GM21825 (cell line): ENCODE measurements at regions not wholly inside any gene's neighbourhood (a gene's known extent, or its start where the extent isn't known, plus 50 kb on each side); places are given as distances from the start of the nearest gene placed in this dataset.

Experiments used
- ATAC-seq: cut with Tn5 transposase; IDR thresholded peaks from one replicate; pipeline ENCODE4 v1.9.1; 2021; ENCODE audit warnings: mild to moderate bottlenecking, moderate library complexity; ENCODE audit not compliant: unreplicated experiment

DNA sequence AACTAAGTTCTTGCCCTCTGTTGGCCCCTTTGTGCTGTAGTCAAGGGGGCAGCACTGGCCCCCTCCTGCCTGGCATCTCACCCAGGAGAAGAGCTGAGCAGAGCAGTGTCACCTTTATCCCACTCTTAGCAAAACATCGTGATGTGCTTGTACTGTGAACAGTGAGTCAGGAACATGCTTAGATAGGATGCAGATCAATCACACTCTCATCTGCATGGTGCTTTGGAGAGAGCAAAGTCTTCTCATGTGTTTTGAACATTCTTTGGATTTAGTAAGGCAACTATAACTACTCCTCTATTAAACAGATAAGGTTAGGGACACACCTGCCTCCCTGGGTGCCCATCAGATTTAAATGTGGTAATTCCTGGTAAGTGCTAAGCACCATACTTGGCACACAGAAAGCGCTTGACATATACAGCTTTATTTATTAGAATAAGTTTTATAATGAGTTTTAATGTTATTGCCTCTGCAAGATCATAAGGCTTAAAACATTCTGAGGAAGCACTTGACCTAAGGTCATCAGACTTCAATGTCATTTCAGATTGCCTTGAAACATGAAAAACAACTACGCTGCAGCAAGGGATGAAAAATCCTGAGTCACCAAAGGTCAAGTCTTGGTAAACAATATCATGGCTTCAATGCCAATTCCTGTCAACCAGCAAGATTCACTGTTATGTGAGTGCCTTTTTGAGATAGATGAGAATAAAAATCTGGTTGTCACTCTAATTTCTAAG is 82.4 kb upstream of the IRS2 start:
- no peak for ATAC-seq

DNA sequence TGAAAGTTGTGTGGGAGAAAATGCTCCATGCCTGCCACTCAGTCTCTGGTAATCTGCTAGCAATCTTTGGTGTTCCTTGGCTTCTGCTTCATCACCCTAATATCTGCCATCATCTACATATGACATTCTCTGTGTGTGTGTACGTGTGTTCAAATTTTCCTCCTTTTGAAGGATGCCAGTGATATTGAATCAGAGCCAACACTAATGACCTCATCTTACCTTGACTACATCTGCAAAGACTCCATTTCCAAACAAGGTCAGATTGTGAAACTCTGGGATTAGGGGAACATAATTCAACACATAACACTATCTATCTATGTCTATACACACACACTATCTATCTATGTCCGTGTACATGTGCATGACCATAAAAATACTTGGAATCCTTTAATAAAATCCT is 81.4 kb upstream of the IRS2 start:
- no peak for ATAC-seq

DNA sequence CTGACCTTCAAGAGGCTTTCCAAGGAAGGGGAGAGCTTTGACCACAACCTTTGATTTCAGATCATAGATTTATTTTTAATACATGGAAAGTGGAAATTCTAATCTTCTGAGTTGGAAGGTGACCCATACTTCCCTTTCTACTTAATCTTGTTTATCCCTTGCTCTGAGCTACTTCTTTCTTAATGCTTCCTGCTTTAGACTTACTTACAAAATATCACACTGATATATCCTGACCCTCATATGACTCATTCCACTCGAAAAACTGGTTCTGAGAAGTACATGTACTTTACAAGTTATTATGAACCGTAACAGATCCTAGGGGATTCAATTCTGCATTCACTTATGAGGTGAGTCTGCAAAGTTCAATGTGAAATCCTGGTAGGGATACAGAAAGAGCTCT is 76.2 kb upstream of the IRS2 start:
- no peak for ATAC-seq

DNA sequence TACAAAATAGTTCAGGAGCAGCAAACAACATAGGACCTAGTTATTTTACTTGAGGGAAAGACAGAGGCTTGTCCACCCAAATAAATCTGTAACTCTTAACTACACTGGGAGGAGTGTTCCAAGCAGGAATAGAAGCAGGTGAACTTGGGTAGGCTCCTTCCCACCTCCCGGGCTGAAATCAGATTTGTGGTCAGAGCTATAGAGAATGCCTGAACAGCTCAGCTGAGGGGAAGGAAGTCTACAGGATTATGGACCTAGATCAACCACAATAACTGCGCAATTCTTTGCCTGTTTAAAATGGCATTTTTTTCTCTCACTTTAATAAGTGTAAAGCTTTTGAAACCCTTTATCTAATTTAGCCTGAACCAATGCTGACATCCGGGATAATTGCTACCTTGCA is 73.5 kb upstream of the IRS2 start:
- ATAC-seq, result no peak

DNA sequence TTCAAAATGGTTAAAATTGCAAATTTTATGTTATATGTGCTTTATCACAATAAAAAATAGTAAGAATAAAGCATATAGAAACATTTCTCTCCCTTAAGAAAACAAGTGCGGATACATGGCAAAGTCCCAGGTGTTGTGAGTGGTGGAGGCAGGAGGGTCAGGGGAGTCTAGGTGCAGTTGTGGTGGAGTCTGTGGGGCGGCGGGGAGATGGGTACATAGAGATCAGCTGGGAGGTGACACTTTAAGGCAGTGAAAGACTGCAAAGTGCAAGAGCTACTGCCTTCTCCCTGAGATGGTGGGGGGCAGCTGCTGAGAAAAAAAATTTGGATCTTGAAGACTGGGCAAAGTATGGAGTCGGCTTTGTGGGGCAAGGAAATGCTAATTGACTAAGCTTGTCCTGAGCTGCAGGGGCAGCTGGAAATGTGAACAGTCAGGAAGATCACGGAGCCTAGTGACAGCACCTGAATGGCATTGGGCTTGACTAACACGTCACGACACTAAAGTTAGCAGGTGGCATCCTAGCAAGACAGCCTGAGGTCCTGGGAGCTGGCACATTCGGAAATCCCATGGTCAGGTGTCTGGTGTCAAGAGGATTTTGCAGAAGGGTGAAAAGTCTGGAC is 72.9 kb upstream of the IRS2 start:
- no peak for ATAC-seq

DNA sequence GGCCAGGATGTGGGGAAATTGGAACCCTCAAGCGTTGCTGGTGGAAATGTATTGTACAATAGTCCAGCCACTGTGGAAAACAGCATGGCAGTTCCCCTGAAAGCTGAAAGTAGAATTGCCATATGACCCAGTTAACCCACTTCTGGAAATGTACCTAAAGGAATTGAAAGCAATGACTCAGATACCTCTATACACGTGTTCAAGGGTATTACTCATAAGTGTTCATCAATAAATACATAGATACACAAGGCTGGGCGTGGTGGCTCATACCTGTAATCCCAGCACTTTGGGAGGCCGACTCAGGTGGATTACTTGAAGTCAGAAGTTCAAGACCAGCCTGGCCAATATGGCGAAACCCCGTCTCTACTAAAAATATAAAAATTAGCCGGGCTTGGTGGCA is 71.9 kb upstream of the IRS2 start:
- no peak for ATAC-seq

DNA sequence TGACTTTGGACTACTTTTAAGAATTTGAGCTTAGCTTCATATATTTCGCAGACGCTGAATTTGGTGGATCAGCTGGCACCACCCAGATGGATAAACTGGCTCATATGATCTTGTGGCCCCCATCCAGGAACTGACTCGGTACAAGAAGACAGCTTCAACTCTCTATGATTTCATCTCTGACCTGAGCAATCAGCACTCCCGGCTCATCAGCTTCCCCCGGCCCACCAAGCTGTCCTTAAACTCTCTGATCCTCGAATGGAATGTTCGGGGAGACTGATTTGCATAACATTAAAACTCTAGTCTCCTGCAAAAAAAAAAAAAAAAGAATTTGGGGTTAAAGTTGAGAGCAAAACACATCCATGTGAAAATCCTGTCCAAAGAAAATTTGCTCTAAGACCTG is 71.4 kb upstream of the IRS2 start:
- no peak for ATAC-seq

DNA sequence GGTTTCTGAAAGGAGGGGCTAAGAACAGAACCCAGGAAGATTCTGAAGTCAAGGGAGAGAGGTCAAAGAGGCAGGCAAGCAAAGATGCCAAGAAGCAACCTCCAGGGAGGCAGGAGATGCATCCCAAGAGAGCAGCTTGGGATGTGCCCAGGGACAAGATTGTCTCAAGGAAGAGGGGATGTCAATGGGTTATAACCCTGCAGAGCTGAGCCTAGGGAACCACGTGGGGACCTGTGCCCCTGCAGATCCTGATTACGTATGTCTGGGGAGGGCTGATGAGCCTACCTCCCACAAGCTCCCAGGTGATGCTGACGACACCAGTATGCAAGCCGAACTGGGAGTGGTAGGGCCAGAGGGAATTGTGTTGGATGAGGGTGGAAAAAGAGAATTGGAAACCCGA is 70.9 kb upstream of the IRS2 start:
- no peak for ATAC-seq

DNA sequence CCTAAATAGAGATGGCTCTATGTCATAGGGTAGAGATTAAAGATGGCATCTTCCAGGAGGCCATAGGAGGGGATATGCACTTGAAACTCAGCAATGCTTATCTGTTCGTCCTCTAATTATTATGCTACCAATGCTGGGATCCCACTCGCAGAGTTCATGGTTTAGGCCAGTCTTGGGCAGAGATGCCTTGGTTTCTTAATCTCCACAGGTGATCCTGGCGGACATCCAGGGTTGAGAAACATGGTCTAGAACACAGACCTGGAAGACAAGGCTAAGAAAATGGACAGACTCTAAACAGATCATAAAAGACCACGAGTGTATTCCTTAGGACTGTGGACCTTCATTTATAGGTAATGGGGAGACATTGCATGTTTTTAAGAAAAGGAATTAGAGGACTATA is 70.0 kb upstream of the IRS2 start:
- no peak for ATAC-seq

DNA sequence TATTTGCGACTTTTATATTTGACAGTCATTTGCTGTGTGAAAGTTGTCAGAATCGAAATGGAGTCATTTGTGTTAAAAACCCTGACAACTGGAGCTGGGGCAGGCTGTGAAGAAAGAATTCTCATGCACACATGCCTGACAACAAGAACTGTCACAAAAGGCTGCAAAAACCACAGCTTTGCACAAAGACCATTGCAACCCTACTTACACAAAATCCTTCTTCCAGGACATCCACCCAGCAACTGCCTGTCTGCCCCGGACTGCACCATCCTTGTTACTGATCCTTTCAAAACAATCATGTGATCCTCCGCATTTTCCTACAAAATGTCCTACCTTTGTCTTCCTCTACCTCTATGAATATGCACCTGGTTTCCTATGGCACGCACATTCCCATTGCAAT is 66.8 kb upstream of the IRS2 start:
- ATAC-seq, result no peak

DNA sequence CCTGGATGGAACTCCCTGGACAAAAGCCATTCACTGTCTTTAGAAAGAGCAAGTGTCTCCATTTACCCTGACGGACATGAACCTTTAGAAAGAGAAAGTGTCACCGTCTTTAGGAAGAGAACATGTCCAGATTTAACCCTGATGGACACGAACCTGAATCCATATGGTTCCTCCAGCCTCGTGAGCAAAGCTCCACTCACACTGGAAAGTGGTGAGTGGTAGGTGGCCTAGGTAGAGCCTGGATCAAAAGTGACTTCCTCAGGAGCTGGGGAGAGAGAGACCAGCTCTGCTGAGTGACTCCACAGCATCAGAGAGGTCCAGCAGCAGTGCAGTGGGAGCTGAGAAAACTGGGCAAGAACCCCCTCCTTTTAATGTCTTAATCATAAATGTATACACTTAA is 59.8 kb upstream of the IRS2 start:
- ATAC-seq, result no peak

DNA sequence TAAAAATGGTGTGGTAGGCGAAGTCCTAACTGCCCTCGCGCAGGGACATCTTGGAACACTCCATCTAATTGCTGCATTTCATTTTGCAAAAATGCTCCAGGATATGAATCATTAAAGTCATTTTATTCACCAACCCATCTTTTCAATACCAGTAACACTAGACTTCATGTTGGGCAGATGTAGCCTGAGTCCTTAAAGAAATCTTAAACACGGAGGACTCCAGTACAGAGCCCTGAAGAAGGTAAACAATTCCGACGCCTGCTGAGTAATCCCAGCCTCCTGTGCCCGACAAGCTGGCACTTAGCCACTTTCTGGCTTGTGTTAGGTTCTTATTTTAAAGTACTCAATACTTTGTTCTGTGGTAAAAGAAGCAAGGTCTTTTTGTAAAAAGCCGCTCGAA is 58.0 kb upstream of the IRS2 start:
- ATAC-seq, result no peak

DNA sequence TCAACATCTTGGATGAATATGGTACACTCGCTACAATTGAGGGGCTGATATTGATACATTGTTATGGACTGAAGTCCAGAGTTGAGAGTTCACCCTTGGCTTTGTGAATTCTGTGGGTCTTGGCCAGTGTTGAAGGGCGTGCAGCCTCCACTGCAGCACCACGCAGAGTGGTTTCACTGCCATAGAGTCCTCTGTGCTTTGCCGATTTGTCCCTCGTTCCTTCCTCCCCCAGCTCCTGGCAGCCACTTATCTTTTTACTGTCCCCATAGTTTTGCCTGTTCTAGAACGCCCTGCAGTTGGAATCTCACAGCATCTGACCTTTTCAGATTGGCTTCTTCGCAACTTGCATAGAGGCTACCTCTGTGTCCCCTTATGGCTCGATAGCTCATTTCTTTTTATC is 57.3 kb upstream of the IRS2 start:
- ATAC-seq, result no peak

DNA sequence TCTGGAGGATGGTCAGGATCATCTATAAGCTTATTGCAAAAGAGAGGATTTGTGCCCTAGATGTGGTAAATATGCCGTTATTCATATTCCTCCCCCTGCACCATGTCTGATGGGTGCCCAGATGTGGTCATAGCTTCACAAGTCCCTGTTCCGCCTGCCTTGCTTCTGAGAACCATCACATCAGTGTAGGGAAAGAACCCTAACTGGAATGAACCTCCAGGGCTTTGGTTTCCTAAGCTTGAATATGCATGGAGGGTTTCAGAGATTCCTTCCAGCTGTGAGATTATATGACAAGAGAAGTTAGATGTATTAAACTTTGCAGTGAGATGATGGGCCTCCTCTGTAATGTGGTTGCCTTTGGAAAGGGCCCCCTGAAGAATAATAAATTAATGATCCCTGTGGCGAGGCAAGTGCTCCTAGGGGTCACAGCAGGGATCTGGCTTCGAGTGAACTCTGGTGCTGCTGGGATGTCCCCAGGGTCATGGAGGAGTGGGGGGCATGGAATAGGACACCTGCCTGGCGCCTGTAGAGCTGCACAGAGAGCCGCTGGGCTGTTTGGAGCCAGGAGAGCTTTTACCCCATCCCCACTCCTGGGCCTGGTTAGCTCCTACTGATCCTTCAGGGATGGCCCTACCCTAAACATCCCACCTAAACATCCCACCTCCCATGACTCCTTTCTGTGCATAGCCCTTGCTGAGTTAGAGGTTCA is 56.0 kb upstream of the IRS2 start:
- no peak for ATAC-seq

DNA sequence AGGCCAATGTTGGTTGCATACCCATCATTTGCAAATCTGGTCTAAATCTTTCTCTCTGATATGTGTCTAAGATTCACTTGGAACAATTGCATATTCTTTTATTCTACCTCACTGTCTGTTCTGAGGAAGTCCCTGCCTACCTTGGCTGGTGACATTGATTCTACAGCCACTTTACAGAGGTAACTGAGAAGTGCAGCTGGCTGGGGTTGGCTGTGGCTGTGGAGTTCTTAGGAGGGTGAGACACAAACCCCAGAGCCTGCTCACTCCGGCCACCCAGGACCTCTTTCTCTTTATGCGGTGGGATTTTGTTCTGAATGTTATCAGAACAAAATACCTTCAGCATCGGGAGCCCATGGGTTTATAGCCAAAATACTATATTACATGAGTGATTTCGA is 54.5 kb upstream of the IRS2 start:
- no peak for ATAC-seq

DNA sequence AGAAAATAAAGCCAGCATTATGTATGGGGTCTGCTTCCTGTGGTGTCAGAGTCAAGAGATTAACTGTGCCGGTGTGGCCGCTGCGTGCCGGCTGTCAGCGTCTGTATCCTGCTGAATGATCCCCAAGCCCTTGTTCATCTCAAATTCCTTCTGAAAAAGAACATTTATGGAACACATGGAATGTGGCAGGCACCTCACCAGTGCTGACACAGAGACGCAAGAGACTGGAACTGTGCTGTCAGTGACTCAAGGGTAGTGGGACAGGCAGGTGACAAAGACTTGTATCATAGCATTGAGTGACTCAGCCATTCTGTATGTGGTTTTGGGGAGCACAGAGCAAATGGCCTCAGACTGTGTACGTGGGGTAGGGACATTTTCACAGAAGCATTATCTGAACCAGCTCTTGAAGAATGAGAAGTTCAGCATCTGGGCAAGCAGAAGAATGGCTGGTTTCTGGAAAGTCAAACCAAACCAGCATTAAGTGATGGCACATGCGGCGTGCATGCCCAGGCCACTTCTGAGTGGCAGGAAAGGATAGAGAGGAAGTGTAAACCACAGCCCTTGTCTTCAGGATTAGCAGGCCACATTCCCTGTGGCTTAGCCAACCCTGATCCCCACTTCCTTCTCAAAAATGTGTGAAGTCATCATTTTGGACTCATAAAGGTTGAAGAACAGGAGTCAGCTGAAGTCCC is 54.0 kb upstream of the IRS2 start:
- no peak for ATAC-seq

DNA sequence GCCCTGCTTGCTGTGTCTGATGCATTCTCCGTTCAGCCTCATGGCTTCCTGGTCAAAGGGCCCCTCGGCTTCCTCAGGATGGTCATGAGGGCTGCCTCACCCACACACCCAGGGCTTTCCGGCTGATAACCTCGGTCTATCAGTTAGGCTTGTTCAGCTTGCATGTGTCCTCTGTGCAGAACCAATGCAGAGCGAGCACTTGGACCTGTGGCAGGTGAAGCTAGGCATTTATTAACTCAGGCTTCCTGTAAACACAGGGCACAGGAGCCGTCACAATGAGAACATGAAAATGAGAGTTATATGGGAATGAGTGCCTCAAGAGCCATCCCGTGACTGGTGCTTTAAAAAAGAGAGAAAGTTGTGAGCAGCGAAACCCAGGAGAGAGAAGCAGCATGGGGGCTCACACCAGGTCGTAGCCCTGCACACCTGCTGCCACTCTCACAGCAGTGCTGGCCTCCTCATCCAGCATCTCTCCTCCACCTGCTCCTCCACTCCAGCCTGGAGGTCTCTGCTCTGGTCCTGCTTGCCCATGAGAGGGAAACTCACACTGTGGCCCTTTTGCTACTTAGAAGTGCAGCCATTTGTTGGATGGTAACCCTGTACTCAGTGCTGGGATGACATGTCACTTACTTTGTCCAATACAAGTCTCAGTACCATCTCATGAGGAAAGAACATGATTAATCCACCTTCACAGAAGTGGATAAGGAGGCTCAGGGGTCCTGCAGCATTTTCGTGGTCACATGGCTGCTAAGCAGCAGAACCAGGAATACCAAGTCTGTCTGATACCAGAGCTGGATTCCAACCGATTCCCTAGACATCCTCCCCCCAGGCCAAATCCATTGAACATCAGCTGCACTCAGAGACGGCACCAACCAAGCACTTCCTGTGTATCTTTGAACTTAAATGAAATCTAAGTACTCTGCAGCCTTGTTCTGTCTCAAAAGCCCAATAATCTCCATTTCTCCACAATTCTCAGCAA is 50.5 kb upstream of the IRS2 start:
- ATAC-seq, result peak; percentile 62
